ENCODE measurements at regions not wholly inside any gene's neighbourhood (a gene's known extent, or its start where the extent isn't known, plus 50 kb on each side); places are given as distances from the start of the nearest gene placed in this dataset.

DNA sequence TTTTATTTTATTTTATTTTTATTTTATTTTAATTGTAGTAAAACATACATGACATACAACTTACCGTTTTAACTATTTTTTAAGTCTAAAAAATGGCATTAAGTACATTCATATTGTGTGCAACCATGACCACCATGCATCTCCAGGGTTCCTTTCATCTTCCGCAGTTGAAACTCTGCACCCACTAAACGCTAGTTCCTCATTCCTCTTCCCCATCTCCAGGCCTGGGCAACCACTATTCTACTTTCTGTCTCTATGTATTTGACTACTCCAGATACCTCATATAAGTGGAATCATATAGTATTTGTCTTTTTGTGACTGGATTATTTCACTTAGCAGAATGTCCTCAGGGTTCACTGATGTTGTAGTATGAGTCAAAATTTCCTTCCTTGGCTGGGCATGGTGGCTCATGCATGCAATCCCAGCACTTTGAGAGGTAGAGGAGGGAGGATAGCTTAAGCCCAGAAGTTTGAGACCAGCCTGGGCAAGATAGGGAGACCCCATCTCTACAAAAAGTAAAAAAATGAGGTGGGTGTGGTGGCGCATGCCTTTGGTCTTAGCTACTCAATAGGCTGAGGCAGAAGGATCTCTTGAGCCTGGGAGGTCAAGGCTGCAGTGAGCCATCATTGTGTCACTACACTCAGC lies 55.7 kb upstream of the ZNF507 start:
- no peak overlapping the region for H3K4me3 ChIP-seq (ENCODE audit: control insufficient read depth in 2 of 3, extremely low read depth in 1 of 3, insufficient read depth in 2 of 3, low read depth in 1 of 3, low read length in 3 of 3)
- no peaks in the 10 kb centered on the region for H3K27me3 ChIP-seq (ENCODE audit: control insufficient read depth, extremely low read depth, insufficient read depth, low read length)
- no peak overlapping the region for H3K9ac ChIP-seq (ENCODE audit: control insufficient read depth, extremely low read depth, insufficient read depth, low read length)
- H2AFZ ChIP-seq (ENCODE audit: control insufficient read depth, low read length) = no peak overlapping the region
- H3K4me2 ChIP-seq (ENCODE audit: control insufficient read depth, extremely low read depth, insufficient read depth, low read depth, low read length) = no peak overlapping the region
- FAIRE-seq = no peak
- H3K79me2 ChIP-seq (ENCODE audit: control insufficient read depth, insufficient read depth, low read length) = no peaks in the 10 kb centered on the region
- no peaks in the 10 kb centered on the region for H3K9me1 ChIP-seq (ENCODE audit: control insufficient read depth, extremely low read depth, insufficient read depth, low read length)
- no peak for DNase-seq (ENCODE audit: low read depth, low spot score)
- H3K36me3 ChIP-seq (ENCODE audit: control insufficient read depth in 2 of 2, extremely low read depth in 1 of 2, insufficient read depth in 2 of 2, low read length in 2 of 2) = no peaks in the 10 kb centered on the region
- TF ChIP-seq EZH2 (IDR thresholded peaks at IDR 0.05; ENCODE audit: low read length) = no peak
- no peak for TF ChIP-seq CTCF (optimal IDR thresholded peaks at IDR 0.05 in 1 of 3, IDR thresholded peaks at IDR 0.05 in 1 of 3, conservative IDR thresholded peaks at IDR 0.05 in 1 of 3; ENCODE audit: extremely low read depth in 1 of 3, insufficient read depth in 2 of 3, low read length in 3 of 3)
- no peak overlapping the region for H3K27ac ChIP-seq (ENCODE audit: control insufficient read depth, insufficient read depth, low read length)
- dilution Hi-C loops (cut with MboI; ENCODE audit: extremely low pct_ligation_motif_present, low sequenced_read_pairs) = no loop called here
- no peaks in the 10 kb centered on the region for H4K20me1 ChIP-seq (ENCODE audit: control insufficient read depth, extremely low read depth, insufficient read depth, low read length)
- no peaks in the 10 kb centered on the region for H3K9me3 ChIP-seq (ENCODE audit: control insufficient read depth, low read depth, low read length)
- no peaks in the 10 kb centered on the region for H3K4me1 ChIP-seq (ENCODE audit: control insufficient read depth, extremely low read depth, insufficient read depth, low read length)

GRCh38 chr19:32291876-32292275 lies 53.5 kb upstream of the ZNF507 start:
- Histone ChIP-seq H3K9ac (ENCODE audit: control insufficient read depth, extremely low read depth, insufficient read depth, low read length) (no peak overlapping the region), H3K9me3 (ENCODE audit: control insufficient read depth, low read depth, low read length) (no peaks in the 10 kb centered on the region), H3K4me2 (ENCODE audit: control insufficient read depth, extremely low read depth, insufficient read depth, low read depth, low read length) (no peak overlapping the region), H3K27me3 (ENCODE audit: control insufficient read depth, extremely low read depth, insufficient read depth, low read length) (no peaks in the 10 kb centered on the region), H4K20me1 (ENCODE audit: control insufficient read depth, extremely low read depth, insufficient read depth, low read length) (no peaks in the 10 kb centered on the region), H3K4me1 (ENCODE audit: control insufficient read depth, extremely low read depth, insufficient read depth, low read length) (no peaks in the 10 kb centered on the region), H3K27ac (ENCODE audit: control insufficient read depth, insufficient read depth, low read length) (no peak overlapping the region), H3K4me3 (ENCODE audit: control insufficient read depth in 2 of 3, extremely low read depth in 1 of 3, insufficient read depth in 2 of 3, low read depth in 1 of 3, low read length in 3 of 3) (no peak overlapping the region), H3K36me3 (ENCODE audit: control insufficient read depth in 2 of 2, extremely low read depth in 1 of 2, insufficient read depth in 2 of 2, low read length in 2 of 2) (no peaks in the 10 kb centered on the region), H3K79me2 (ENCODE audit: control insufficient read depth, insufficient read depth, low read length) (no peaks in the 10 kb centered on the region), H2AFZ (ENCODE audit: control insufficient read depth, low read length) (no peak overlapping the region), H3K9me1 (ENCODE audit: control insufficient read depth, extremely low read depth, insufficient read depth, low read length) (no peaks in the 10 kb centered on the region)
- dilution Hi-C loops (cut with MboI; ENCODE audit: extremely low pct_ligation_motif_present, low sequenced_read_pairs) = no loop called here
- FAIRE-seq (no peak), DNase-seq (ENCODE audit: low read depth, low spot score) (no peak)
- TF ChIP-seq CTCF (optimal IDR thresholded peaks at IDR 0.05 in 1 of 3, IDR thresholded peaks at IDR 0.05 in 1 of 3, conservative IDR thresholded peaks at IDR 0.05 in 1 of 3; ENCODE audit: extremely low read depth in 1 of 3, insufficient read depth in 2 of 3, low read length in 3 of 3) (no peak), EZH2 (IDR thresholded peaks at IDR 0.05; ENCODE audit: low read length) (no peak)

Measured in keratinocyte (primary cell).